ENCODE measurements at regions not wholly inside any gene's neighbourhood (a gene's known extent, or its start where the extent isn't known, plus 50 kb on each side); places are given as distances from the start of the nearest gene placed in this dataset.

- TF ChIP-seq CEBPB (IDR thresholded peaks at IDR 0.05; ENCODE audit: low read depth, low read length) (no peak), MAFK (IDR thresholded peaks at IDR 0.05; ENCODE audit: low read depth, low read length) (no peak), ELK1 (IDR thresholded peaks at IDR 0.05; ENCODE audit: borderline replicate concordance, low read depth, low read length) (no peak), CTCF (conservative IDR thresholded peaks at IDR 0.05; ENCODE audit: low read depth, low read length) (no peak), POLR2A (IDR thresholded peaks at IDR 0.05; ENCODE audit: low read depth, low read length) (no peak), RAD21 (IDR thresholded peaks at IDR 0.05; ENCODE audit: low read length) (no peak), RFX5 (IDR thresholded peaks at IDR 0.05; ENCODE audit: low read depth, low read length) (no peak), FOS (IDR thresholded peaks at IDR 0.05; ENCODE audit: low read depth, low read length) (no peak), BHLHE40 (IDR thresholded peaks at IDR 0.05; ENCODE audit: low read depth, low read length) (no peak), CHD1 (IDR thresholded peaks at IDR 0.05; ENCODE audit: low read depth, low read length) (no peak), RCOR1 (IDR thresholded peaks at IDR 0.05; ENCODE audit: insufficient replicate concordance, low read length) (no peak), SMC3 (IDR thresholded peaks at IDR 0.05; ENCODE audit: low read depth, low read length) (no peak), MXI1 (IDR thresholded peaks at IDR 0.05; ENCODE audit: borderline replicate concordance, low read depth, low read length) (no peak), MAZ (IDR thresholded peaks at IDR 0.05; ENCODE audit: borderline replicate concordance, low read depth, low read length) (no peak), NFE2L2 (IDR thresholded peaks at IDR 0.05; ENCODE audit: low read depth, low read length) (no peak)
- Histone ChIP-seq H3K56ac (ENCODE audit: extremely low read depth, insufficient read depth, low read length) (no peak overlapping the region), H2AK9ac (replicated peaks; ENCODE audit: low read depth, low read length, poor library complexity) (no peak overlapping the region), H3K14ac (replicated peaks; ENCODE audit: low read depth, low read length) (no peak overlapping the region), H3K79me1 (ENCODE audit: low read depth in 1 of 2, low read length in 2 of 2) (no peaks in the 10 kb centered on the region), H4K91ac (ENCODE audit: insufficient read depth, low read depth, low read length) (no peak overlapping the region), H2BK5ac (ENCODE audit: low read depth, low read length, poor library complexity, severe bottlenecking) (no peak overlapping the region), H3K36me3 (ENCODE audit: control insufficient read depth, insufficient read depth, low read length) (no peaks in the 10 kb centered on the region), H3K4me3 (ENCODE audit: insufficient read depth, low read depth, low read length) (no peak overlapping the region), H4K5ac (ENCODE audit: low read depth, low read length) (no peak overlapping the region), H3K4ac (ENCODE audit: low read depth, low read length) (no peak overlapping the region), H3K4me2 (ENCODE audit: low read depth, low read length) (no peak overlapping the region), H3K23ac (ENCODE audit: low read depth, low read length) (no peak overlapping the region), H3K9me3 (ENCODE audit: control insufficient read depth, insufficient read depth, low read length) (no peaks in the 10 kb centered on the region), H2BK15ac (ENCODE audit: low read depth, low read length) (no peak overlapping the region), H2AFZ (replicated peaks; ENCODE audit: low read length, poor library complexity) (no peak overlapping the region), H3K9me1 (ENCODE audit: insufficient read depth, low read length) (no peaks in the 10 kb centered on the region), H4K20me1 (ENCODE audit: insufficient read depth, low read length) (no peaks in the 10 kb centered on the region), H2BK20ac (ENCODE audit: low read depth, low read length) (no peak overlapping the region), H3K18ac (ENCODE audit: low read depth, low read length) (no peak overlapping the region), H3K9ac (ENCODE audit: low read depth, low read length) (no peak overlapping the region), H2BK120ac (ENCODE audit: low read depth, low read length) (no peak overlapping the region), H3K4me1 (ENCODE audit: control insufficient read depth, insufficient read depth, low read length) (no peaks in the 10 kb centered on the region), H3K27ac (ENCODE audit: insufficient read depth, low read length) (no peak overlapping the region), H2AK5ac (ENCODE audit: low read depth, low read length) (no peak overlapping the region), H4K8ac (ENCODE audit: low read depth in 2 of 2, low read length in 2 of 2) (no peak overlapping the region), H3K27me3 (ENCODE audit: control insufficient read depth, insufficient read depth, low read length) (no peaks in the 10 kb centered on the region)
- dilution Hi-C loops (cut with HindIII; ENCODE audit: low sequenced_read_pairs, unreplicated experiment), result no loop called here
- DNase-seq (no peak), ATAC-seq (ENCODE audit: low read depth) (no peak)
- intact Hi-C loops (cut with micrococcal nuclease), result no loop called here
- WGBS, 2 experiments (ENCODE audit: extremely low coverage in 2 of 2, insufficient read length in 1 of 2), result no CpG with 5 or more reads among the region's 1 CpG
- in situ Hi-C loops (cut with MboI; ENCODE audit: low sequenced_read_pairs), result no loop called here
- no TSS peak for BruUV-seq (replicated peaks)
- POLR2A ChIA-PET (ENCODE audit: unreplicated experiment), result no interaction called here
- CTCF ChIA-PET, result no interaction called here
These were observed 99.3 kb upstream of the VAV3 start for GRCh38 chr1:108064255-108064654.
